HFF-Myc (cell line): ENCODE measurements at regions not wholly inside any gene's neighbourhood (a gene's known extent, or its start where the extent isn't known, plus 50 kb on each side); places are given as distances from the start of the nearest gene placed in this dataset.

Source experiments
- DNase-seq: peaks from one replicate; pipeline ENCODE4 v3.0.0-alpha.2; 2011; ENCODE audit warnings: low read depth; ENCODE audit errors: extremely low read depth
- H3K4me3 ChIP-seq: replicated peaks from 2 replicates; pipeline ENCODE4 v1.5.1; 2011; ENCODE audit warnings: low read depth, mild to moderate bottlenecking, control low read depth, low read length
- TF ChIP-seq, protein P1 (sequence below): IDR thresholded peaks from 2 replicates; pipeline ENCODE4 v1.5.1; 2012; ENCODE audit warnings: mild to moderate bottlenecking, low read depth, low read length, control low read depth; ENCODE audit errors: missing control alignments

DNA sequence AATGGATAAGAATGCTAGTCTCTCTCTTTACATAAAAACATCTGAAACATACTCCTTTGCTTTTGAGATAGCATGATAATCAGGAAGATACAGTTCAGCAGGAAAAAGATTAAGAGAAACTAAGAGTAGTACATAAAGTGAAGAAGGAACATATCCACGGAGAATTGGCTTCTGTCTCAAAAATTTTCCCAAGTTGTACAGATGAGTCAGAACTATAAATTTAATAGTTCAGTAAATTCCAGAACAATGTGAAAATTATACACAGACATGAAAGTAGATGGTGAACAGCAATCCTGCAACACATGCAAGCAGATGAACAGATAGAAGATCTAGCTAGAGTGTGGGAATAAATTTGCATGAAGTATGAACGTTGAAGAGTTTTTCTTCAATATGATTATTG lies 691.4 kb upstream of the RIOK2 start:
- no peak overlapping the region for H3K4me3 ChIP-seq
- no peak for DNase-seq
- TF ChIP-seq, protein P1, sequence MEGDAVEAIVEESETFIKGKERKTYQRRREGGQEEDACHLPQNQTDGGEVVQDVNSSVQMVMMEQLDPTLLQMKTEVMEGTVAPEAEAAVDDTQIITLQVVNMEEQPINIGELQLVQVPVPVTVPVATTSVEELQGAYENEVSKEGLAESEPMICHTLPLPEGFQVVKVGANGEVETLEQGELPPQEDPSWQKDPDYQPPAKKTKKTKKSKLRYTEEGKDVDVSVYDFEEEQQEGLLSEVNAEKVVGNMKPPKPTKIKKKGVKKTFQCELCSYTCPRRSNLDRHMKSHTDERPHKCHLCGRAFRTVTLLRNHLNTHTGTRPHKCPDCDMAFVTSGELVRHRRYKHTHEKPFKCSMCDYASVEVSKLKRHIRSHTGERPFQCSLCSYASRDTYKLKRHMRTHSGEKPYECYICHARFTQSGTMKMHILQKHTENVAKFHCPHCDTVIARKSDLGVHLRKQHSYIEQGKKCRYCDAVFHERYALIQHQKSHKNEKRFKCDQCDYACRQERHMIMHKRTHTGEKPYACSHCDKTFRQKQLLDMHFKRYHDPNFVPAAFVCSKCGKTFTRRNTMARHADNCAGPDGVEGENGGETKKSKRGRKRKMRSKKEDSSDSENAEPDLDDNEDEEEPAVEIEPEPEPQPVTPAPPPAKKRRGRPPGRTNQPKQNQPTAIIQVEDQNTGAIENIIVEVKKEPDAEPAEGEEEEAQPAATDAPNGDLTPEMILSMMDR, result no peak

DNA sequence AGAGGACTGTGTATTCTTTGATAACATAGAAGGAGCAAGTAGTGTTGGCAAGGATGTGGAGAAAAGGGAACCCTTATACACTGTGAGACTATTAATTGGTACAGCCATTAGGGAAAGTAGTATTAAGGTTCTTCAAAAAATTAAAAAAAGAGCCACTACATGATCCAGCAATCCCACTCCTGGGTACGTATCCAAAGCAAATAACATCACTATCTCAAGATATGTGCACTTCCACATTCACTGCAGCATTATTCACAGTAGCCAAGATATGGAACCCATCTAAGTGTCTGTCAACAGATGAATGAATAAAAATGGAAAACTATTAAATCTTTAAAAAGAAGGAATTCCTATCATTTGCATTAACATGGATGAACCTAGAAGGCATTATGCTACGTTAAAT lies 693.2 kb upstream of the RIOK2 start:
- no peak for DNase-seq
- H3K4me3 ChIP-seq, result no peak overlapping the region
- TF ChIP-seq, protein P1, result no peak

DNA sequence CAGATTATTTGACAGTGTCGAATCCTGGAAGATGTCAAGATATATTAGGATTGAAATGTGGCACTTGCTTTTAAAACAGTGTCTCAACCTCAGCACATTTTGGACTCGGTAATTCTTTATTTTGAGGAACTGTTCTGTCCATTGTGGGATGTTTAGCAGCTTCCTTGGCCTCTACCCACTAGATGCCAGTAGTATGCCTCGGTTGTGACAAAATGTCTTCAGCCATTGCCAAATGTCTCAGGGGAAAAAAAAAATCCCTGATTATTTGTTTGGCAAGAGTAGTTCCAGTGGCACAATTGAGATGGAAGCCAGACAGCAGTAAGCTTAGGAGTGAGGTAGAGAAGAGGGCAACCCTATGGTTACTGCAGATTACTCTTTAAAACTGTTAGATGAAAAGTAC lies 694.5 kb upstream of the RIOK2 start:
- TF ChIP-seq, protein P1, result no peak
- H3K4me3 ChIP-seq, result no peak overlapping the region

DNA sequence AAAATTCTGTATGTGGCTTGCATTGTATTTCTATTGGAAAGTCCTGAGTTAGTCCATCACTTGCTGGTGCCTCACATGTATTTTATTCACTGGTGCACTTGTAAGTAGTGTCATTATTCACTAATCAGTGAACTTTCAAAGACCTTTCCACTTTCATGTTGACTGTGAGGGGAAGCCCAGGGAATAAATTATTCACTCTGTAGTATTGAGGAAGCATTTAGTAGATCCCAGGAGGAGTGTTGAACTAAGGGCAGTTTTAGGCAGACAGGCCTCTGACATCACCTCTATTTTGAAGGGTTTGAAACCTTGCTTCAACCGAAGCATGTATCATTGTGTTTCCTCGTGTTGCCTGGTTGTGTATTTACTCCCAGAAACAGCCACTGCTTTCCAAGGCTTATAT lies 705.4 kb upstream of the RIOK2 start:
- no peak overlapping the region for H3K4me3 ChIP-seq
- TF ChIP-seq, protein P1, result no peak
- no peak for DNase-seq

More for the DNA sequence above, 694.5 kb upstream of the RIOK2 start:
- DNase-seq, result no peak

DNA sequence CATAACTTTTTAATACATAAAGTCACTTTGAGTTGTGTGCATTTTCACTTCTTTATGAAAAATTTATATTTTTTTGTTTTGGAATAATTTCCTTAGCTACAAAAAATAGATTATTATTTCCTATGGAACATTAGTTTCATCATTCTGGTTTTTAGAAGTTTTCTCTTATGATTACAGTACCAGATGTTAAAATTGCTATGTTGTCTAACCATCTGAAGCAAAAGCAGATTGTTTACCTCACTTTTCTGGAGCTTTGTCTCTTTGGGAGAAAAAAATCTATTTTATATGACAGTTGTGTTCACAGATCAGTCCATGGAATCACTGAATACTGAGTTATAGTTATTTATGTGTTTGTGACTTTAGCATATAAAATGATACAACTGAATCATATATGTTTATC lies 708.9 kb upstream of the RIOK2 start:
- TF ChIP-seq, protein P1, result no peak
- H3K4me3 ChIP-seq, result no peak overlapping the region
- DNase-seq, result no peak

GRCh38 chr5:97903742-97904141 lies 720.7 kb upstream of the RIOK2 start:
- no peak for DNase-seq
- TF ChIP-seq, protein P1, result no peak
- H3K4me3 ChIP-seq, result no peak overlapping the region

DNA sequence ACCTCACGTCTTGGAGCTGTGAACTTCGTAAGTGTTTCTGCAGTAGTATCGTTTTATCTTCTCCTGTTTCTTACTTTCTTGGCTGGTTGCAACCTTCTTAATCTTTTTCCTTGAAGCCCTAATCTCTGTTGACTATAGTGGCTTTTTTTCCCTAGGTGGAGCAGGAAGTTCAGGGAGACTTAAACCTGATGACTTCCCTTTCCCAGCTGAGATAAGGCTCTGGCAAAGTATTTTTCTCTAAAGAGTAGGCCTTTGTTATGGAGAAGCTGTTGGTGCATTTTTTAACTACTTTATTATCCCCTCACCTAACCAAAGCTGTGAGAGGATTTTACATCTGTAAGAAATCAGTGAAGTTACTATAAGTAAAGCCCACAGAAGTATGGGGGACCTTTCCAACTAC lies 723.1 kb upstream of the RIOK2 start:
- TF ChIP-seq, protein P1, result no peak
- DNase-seq, result no peak
- H3K4me3 ChIP-seq, result no peak overlapping the region
